NCI-H345 treated with DMSO at 0.1 percent for 48 hours (cell line): ENCODE measurements at regions not wholly inside any gene's neighbourhood (a gene's known extent, or its start where the extent isn't known, plus 50 kb on each side); places are given as distances from the start of the nearest gene placed in this dataset.
A peak's percentile ranks its signal among the peaks of the same experiment; 100 is the strongest.

Experiments
- DNase-seq: peaks from one replicate; lab custom pipeline; 2025; ENCODE audit not compliant: unreplicated experiment; lab: John Stamatoyannopoulos, UW

GRCh38 chr3:27591312-27592210 lies 107.4 kb upstream of the SLC4A7 start:
- DNase-seq = no peak

- no peak for DNase-seq
These were observed 106.5 kb upstream of the SLC4A7 start for GRCh38 chr3:27590437-27591298.

GRCh38 chr3:27589795-27590194 lies 105.6 kb upstream of the SLC4A7 start:
- no peak for DNase-seq

GRCh38 chr3:27585429-27585828 lies 101.2 kb upstream of the SLC4A7 start:
- no peak for DNase-seq

GRCh38 chr3:27584874-27585273 lies 100.7 kb upstream of the SLC4A7 start:
- no peak for DNase-seq

- DNase-seq = no peak
These were observed 97.7 kb upstream of the SLC4A7 start for GRCh38 chr3:27581852-27582251.

GRCh38 chr3:27578032-27578431 lies 93.8 kb upstream of the SLC4A7 start:
- DNase-seq = no peak

- DNase-seq = no peak
These were observed 93.3 kb upstream of the SLC4A7 start for GRCh38 chr3:27577504-27577903.

- DNase-seq = no peak
These were observed 92.0 kb upstream of the SLC4A7 start for GRCh38 chr3:27576171-27576570.

- DNase-seq = no peak
These were observed 91.3 kb upstream of the SLC4A7 start for GRCh38 chr3:27575499-27575898.

GRCh38 chr3:27574438-27574795 lies 90.2 kb upstream of the SLC4A7 start:
- DNase-seq = no peak

GRCh38 chr3:27573780-27574437 lies 89.7 kb upstream of the SLC4A7 start:
- DNase-seq = no peak

GRCh38 chr3:27573138-27573537 lies 89.0 kb upstream of the SLC4A7 start:
- DNase-seq = no peak

- no peak for DNase-seq
These were observed 87.2 kb upstream of the SLC4A7 start for GRCh38 chr3:27571345-27571744.

GRCh38 chr3:27570421-27571106 lies 86.4 kb upstream of the SLC4A7 start:
- no peak for DNase-seq

- DNase-seq = peak; percentile 37
These were observed 84.2 kb upstream of the SLC4A7 start for GRCh38 chr3:27568393-27568792.

- DNase-seq = no peak
These were observed 83.1 kb upstream of the SLC4A7 start for GRCh38 chr3:27567251-27567650.

- no peak for DNase-seq
These were observed 81.1 kb upstream of the SLC4A7 start for GRCh38 chr3:27565201-27565852.

GRCh38 chr3:27561576-27561975 lies 77.4 kb upstream of the SLC4A7 start:
- no peak for DNase-seq

- no peak for DNase-seq
These were observed 76.4 kb upstream of the SLC4A7 start for GRCh38 chr3:27560484-27561056.
